Upper lobe of left lung (tissue), 6 donors: ENCODE measurements at regions not wholly inside any gene's neighbourhood (a gene's known extent, or its start where the extent isn't known, plus 50 kb on each side); places are given as distances from the start of the nearest gene placed in this dataset.

Source experiments
- ATAC-seq, 2 donors: fragments of 200-7000 bp; cut with Tn5 transposase; one replicate each; pipeline ENCODE4 v1.9.1; 2022; ENCODE audit warnings: mild to moderate bottlenecking in 2 of 2, moderate library complexity in 2 of 2; ENCODE audit not compliant: low FRiP score in 2 of 2
- DNase-seq, 2 donors: peaks; one replicate each; pipeline ENCODE4 v3.0.0-alpha.2; 2019 to 2020
- H3K27ac ChIP-seq, 4 donors: fragments of 200-600 bp; sonication (generic); one replicate each; pipeline ENCODE4 v1.5.1; 2016 to 2019
- H3K27me3 ChIP-seq, 4 donors: fragments of 200-600 bp; sonication (generic); one replicate each; pipeline ENCODE4 v1.5.1; 2017 to 2019
- H3K36me3 ChIP-seq, 4 donors: fragments of 200-600 bp; sonication (generic); one replicate each; pipeline ENCODE4 v1.5.1; 2016 to 2019
- H3K4me1 ChIP-seq, 4 donors: fragments of 200-600 bp; sonication (generic); one replicate each; pipeline ENCODE4 v1.5.1; 2018 to 2019
- H3K4me3 ChIP-seq, 4 donors: fragments of 200-600 bp; sonication (generic); one replicate each; pipeline ENCODE4 v1.5.1; 2017 to 2019; ENCODE audit warnings: mild to moderate bottlenecking in 2 of 4, moderate library complexity in 1 of 4
- H3K9me3 ChIP-seq, 4 donors: fragments of 200-600 bp; sonication (generic); one replicate each; pipeline ENCODE4 v1.5.1; 2018 to 2019
- EP300 ChIP-seq, 4 donors: sonication (generic); formaldehyde crosslinking; IDR thresholded peaks; one replicate each; pipeline ENCODE4 v1.5.1; 2017; ENCODE audit warnings: antibody characterized with exemption in 4 of 4, control low read depth in 2 of 4
- POLR2A ChIP-seq, 4 donors: fragments of 450-650 bp; IDR thresholded peaks; one replicate each; pipeline ENCODE4 v1.5.1; 2016 to 2017; ENCODE audit warnings: antibody characterized with exemption in 4 of 4, mild to moderate bottlenecking in 2 of 4
- POLR2AphosphoS5 ChIP-seq, 2 donors: sonication (generic); formaldehyde crosslinking; IDR thresholded peaks; one replicate each; pipeline ENCODE4 v1.5.1; 2017; ENCODE audit warnings: antibody characterized with exemption in 2 of 2
- WGBS, 2 donors: methylation state at CpG; one replicate each; pipeline ENCODE4 v1.1.5; 2017 to 2018; 5-methylcytosine and 5-hydroxymethylcytosine counted together
- TF ChIP-seq, protein P1 (sequence below), 6 experiments: fragments of 450-650 bp in 4 of 6; fragments of 200-600 bp in 2 of 6; sonication (generic) in 2 of 6; IDR thresholded peaks; one replicate each; pipeline ENCODE4 v1.5.1; 2016 to 2019; ENCODE audit warnings: antibody characterized with exemption in 6 of 6
- donor health status: DM: no; HTN: no; CAD: no; lungs with moderate emphysema.
- donor health status: DM: no; HTN: yes; CAD: no; lungs with severe emphysema.

DNA sequence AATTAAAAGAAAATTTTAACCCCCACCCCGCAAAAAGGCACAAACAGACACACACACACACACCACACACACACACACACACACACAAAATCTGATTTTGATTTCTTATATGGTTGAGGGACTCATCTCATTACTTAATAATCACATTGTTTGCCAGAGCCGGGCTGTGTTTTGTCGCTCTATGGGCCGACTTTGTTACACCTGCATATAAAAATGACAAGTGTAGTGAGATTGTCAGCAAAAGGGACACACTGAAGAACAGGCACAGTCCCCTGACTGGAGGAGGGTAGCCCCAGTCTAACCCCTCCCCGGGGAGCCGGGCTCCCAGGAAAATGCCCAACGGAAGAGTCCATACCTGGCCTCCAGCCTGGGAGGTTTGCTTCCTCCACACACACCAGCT lies 221.6 kb downstream of the ENGASE start:
- ATAC-seq (no peak), DNase-seq (no peak)

DNA sequence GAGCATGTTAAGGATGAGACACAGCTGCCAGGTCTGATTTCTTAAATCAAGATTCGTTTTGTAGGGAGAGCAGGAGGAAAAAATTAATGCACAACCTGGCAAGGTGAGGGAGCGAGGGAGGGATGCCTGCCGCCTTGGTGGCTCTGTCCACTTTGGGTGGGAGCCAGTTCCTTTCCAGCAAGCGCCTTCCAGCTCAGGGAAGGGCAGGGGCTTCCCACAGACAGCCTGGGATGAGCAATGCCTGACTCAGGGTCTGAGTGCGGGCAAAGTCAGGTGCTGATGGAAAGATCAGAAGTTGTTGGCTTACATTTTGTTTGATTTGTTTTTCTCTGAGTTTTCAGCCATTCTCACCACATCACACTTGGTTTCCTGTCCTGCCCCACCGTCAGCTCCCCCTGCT lies 220.7 kb downstream of the ENGASE start:
- ATAC-seq (no peak), DNase-seq (no peak)
- H3K4me3 ChIP-seq = no peak overlapping the region
- H3K27ac ChIP-seq = no peak overlapping the region
- no peaks in the 10 kb centered on the region for H3K36me3 ChIP-seq
- WGBS, 2 donors = 61 to 65% methylated on average over 6 of the region's 6 CpGs
- no peaks in the 10 kb centered on the region for H3K9me3 ChIP-seq
- TF ChIP-seq, protein P1, sequence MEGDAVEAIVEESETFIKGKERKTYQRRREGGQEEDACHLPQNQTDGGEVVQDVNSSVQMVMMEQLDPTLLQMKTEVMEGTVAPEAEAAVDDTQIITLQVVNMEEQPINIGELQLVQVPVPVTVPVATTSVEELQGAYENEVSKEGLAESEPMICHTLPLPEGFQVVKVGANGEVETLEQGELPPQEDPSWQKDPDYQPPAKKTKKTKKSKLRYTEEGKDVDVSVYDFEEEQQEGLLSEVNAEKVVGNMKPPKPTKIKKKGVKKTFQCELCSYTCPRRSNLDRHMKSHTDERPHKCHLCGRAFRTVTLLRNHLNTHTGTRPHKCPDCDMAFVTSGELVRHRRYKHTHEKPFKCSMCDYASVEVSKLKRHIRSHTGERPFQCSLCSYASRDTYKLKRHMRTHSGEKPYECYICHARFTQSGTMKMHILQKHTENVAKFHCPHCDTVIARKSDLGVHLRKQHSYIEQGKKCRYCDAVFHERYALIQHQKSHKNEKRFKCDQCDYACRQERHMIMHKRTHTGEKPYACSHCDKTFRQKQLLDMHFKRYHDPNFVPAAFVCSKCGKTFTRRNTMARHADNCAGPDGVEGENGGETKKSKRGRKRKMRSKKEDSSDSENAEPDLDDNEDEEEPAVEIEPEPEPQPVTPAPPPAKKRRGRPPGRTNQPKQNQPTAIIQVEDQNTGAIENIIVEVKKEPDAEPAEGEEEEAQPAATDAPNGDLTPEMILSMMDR (IDR thresholded peaks at IDR 0.05) = no peak
- TF ChIP-seq POLR2A (IDR thresholded peaks at IDR 0.05) = no peak
- no peaks in the 10 kb centered on the region for H3K4me1 ChIP-seq
- H3K27me3 ChIP-seq = no peaks in the 10 kb centered on the region

More for the DNA sequence above, 221.6 kb downstream of the ENGASE start:
- Histone ChIP-seq H3K27ac (no peak overlapping the region), H3K36me3 (no peaks in the 10 kb centered on the region), H3K4me1 (no peaks in the 10 kb centered on the region), H3K9me3 (no peaks in the 10 kb centered on the region), H3K4me3 (no peak overlapping the region), H3K27me3 (no peaks in the 10 kb centered on the region)
- TF ChIP-seq, protein P1 (IDR thresholded peaks at IDR 0.05) = no peak
- 79 to 84% methylated on average over 7 of the region's 7 CpGs for WGBS, 2 donors

DNA sequence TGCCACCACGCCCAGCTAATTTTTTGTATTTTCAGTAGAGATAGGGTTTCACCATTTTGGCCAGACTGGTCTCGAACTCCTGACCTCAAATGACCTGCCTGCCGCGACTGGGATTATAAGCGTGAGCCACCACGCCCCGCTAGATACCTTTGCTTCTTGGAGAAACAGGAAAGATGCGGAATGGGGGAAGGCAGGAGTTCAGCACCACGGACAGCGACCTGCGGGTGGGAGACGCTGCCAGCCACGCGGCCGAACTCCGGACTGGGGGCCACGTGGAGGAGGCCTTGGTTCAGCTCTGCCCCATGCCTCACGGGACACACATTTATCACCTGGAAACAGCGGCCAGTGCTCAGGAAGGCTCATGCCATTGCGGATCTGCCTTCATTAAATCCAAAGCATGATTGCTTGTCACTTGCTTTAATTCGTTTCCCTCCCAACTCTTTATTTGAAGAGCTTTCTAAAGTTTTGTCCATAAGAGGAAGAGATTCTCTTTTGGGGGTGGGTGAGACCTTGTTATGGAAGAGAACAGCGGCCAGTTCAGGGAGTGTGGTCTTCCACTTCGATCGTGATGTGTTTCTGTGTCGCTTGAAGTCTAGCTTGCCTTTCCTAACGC lies 219.9 kb downstream of the ENGASE start:
- DNase-seq = peak; percentile 42 to 83
- 24 to 28% methylated on average over 25 to 26 of the region's 26 CpGs for WGBS, 2 donors
- Histone ChIP-seq H3K27me3 (no peaks in the 10 kb centered on the region), H3K9me3 (no peaks in the 10 kb centered on the region), H3K27ac (no peak overlapping the region), H3K4me1 (no peaks in the 10 kb centered on the region), H3K36me3 (no peaks in the 10 kb centered on the region), H3K4me3 (no peak overlapping the region)
- TF ChIP-seq, protein P1 (IDR thresholded peaks at IDR 0.05) = no peak
- TF ChIP-seq EP300 (IDR thresholded peaks at IDR 0.05) (no peak), POLR2A (IDR thresholded peaks at IDR 0.05) (no peak), POLR2AphosphoS5 (IDR thresholded peaks at IDR 0.05) (no peak)
- ATAC-seq = peak in 1 of 2 donors; percentile 56

DNA sequence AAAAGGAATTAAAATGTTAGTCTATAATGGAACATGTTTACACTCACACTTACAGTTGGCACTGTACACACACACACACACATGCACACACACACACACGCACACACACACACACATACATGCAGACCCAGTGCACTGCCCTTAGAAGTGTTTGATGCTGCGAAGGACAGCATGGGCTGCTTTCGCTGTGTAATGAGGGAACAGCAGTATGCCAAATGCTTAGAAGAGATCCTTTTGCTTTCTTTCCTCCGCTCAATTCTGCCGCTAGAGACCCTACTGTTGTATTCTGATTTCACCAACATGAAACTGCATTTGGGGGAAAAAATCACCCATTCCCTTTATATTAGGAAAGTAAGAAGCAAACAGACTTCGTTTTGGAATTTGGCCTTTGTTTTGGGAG lies 217.9 kb downstream of the ENGASE start:
- H3K36me3 ChIP-seq = no peaks in the 10 kb centered on the region
- DNase-seq (no peak), ATAC-seq (no peak)
- H3K27ac ChIP-seq = no peak overlapping the region
- H3K9me3 ChIP-seq = no peaks in the 10 kb centered on the region
- no peak overlapping the region for H3K4me3 ChIP-seq
- H3K4me1 ChIP-seq = no peaks in the 10 kb centered on the region
- TF ChIP-seq EP300 (IDR thresholded peaks at IDR 0.05) = no peak
- TF ChIP-seq, protein P1 (IDR thresholded peaks at IDR 0.05) = no peak
- 75 to 79% methylated on average over 6 of the region's 6 CpGs for WGBS, 2 donors
- no peaks in the 10 kb centered on the region for H3K27me3 ChIP-seq

DNA sequence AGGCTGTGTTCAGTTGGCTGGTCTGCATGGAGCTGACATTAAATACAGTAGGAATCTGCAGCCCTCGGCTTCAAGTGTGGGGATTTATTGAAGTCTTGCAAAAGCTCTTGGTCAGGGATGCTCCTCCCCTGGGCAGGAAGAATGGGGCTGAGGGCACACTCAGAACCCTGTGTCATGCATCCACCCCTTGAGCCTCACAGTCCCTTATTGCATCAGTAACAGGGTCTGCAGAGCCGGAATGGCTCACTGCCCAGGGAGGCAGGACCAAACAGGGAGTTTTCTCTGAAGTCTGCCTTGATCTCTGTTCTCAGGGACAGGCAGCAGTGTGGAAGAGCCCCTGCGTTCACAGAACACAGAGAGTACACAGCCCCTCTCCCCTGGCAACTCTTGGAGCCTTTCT lies 216.8 kb downstream of the ENGASE start:
- ATAC-seq (no peak), DNase-seq (no peak)
- no peaks in the 10 kb centered on the region for H3K36me3 ChIP-seq
- WGBS, 2 donors = 62 to 74% methylated on average over 2 to 3 of the region's 3 CpGs
- H3K27me3 ChIP-seq = no peaks in the 10 kb centered on the region
- no peaks in the 10 kb centered on the region for H3K4me1 ChIP-seq
- no peak overlapping the region for H3K27ac ChIP-seq
- H3K9me3 ChIP-seq = no peaks in the 10 kb centered on the region
- TF ChIP-seq POLR2AphosphoS5 (IDR thresholded peaks at IDR 0.05) = no peak
- no peak for TF ChIP-seq EP300 (IDR thresholded peaks at IDR 0.05)
- TF ChIP-seq, protein P1 (IDR thresholded peaks at IDR 0.05) = no peak
- no peak for TF ChIP-seq POLR2A (IDR thresholded peaks at IDR 0.05)
- H3K4me3 ChIP-seq = no peak overlapping the region
